HepG2 (cell line): ENCODE measurements at regions not wholly inside any gene's neighbourhood (a gene's known extent, or its start where the extent isn't known, plus 50 kb on each side); places are given as distances from the start of the nearest gene placed in this dataset.

Experiments used
- BHLHE40 ChIP-seq: IDR thresholded peaks from 2 replicates; pipeline ENCODE4 v1.6.1; 2011; ENCODE audit warnings: low read length, improper control_type of control experiment
- IKZF1 ChIP-seq: fragments of 450-650 bp; IDR thresholded peaks from 2 replicates; pipeline ENCODE4 v1.7.1; 2016
- NFIB ChIP-seq: sonication (generic); formaldehyde crosslinking; IDR thresholded peaks from 2 replicates; pipeline ENCODE4 v1.9.0; 2021; ENCODE audit warnings: missing genetic modification reagents, mild to moderate bottlenecking, borderline replicate concordance
- SPEN ChIP-seq: sonication (generic); formaldehyde crosslinking; IDR thresholded peaks from 2 replicates; pipeline ENCODE4 v1.5.1; 2020; ENCODE audit warnings: low read depth, mild to moderate bottlenecking, missing genetic modification reagents
- TARDBP ChIP-seq: sonication (generic); formaldehyde crosslinking; IDR thresholded peaks from 2 replicates; pipeline ENCODE4 v1.8.0; 2022; ENCODE audit warnings: mild to moderate bottlenecking, missing genetic modification reagents
- ZNF230 ChIP-seq: sonication (generic); formaldehyde crosslinking; IDR thresholded peaks from 2 replicates; pipeline ENCODE4 v1.4.0; 2020; ENCODE audit warnings: mild to moderate bottlenecking, missing genetic modification reagents
- ZNF496 ChIP-seq: sonication (generic); formaldehyde crosslinking; IDR thresholded peaks from 2 replicates; pipeline ENCODE4 v1.8.1; 2023; ENCODE audit warnings: mild to moderate bottlenecking, moderate library complexity, missing genetic modification reagents; ENCODE audit not compliant: insufficient replicate concordance
- TF ChIP-seq, protein P1 (sequence below): IDR thresholded peaks from 2 replicates; pipeline ENCODE4 v1.6.1; 2016; ENCODE audit warnings: low read depth, missing genetic modification reagents, missing compliant biosample characterization
- TF ChIP-seq, protein P2 (sequence below): sonication (generic); formaldehyde crosslinking; IDR thresholded peaks from 2 replicates; pipeline ENCODE4 v1.4.0; 2020; ENCODE audit warnings: missing genetic modification reagents
- TF ChIP-seq, protein P3 (sequence below): sonication (generic); formaldehyde crosslinking; IDR thresholded peaks from 2 replicates; pipeline ENCODE4 v1.4.0; 2020; ENCODE audit warnings: missing genetic modification reagents, borderline replicate concordance
- TF ChIP-seq, protein P4 (sequence below): sonication (generic); formaldehyde crosslinking; IDR thresholded peaks from 2 replicates; pipeline ENCODE4 v1.9.0; 2022; ENCODE audit warnings: low read depth, missing genetic modification reagents
- TF ChIP-seq, protein P5 (sequence below): sonication (generic); formaldehyde crosslinking; IDR thresholded peaks from 2 replicates; pipeline ENCODE4 v1.4.0; 2020; ENCODE audit warnings: missing genetic modification reagents, borderline replicate concordance

DNA sequence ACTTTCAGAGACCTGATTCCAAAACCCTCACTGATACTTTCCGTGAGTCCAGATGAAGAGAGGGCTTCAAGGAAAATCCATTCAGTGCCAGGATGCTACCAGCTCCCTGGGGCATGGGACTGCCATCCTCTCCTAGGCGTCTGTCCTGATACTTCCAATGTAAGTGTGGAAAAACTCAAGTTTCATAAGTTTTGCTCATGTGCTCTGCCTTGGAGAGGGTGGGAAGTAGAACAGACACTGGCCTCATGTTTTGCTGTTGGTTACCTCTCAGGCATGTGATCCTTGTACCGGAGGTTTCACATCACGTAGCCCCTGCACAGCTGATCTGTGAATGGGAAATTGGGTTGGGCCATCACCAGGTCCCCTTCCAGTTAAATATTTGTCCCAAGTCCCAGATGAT lies 517.1 kb downstream of the RPS24 start (continued):
- TF ChIP-seq, protein P1, sequence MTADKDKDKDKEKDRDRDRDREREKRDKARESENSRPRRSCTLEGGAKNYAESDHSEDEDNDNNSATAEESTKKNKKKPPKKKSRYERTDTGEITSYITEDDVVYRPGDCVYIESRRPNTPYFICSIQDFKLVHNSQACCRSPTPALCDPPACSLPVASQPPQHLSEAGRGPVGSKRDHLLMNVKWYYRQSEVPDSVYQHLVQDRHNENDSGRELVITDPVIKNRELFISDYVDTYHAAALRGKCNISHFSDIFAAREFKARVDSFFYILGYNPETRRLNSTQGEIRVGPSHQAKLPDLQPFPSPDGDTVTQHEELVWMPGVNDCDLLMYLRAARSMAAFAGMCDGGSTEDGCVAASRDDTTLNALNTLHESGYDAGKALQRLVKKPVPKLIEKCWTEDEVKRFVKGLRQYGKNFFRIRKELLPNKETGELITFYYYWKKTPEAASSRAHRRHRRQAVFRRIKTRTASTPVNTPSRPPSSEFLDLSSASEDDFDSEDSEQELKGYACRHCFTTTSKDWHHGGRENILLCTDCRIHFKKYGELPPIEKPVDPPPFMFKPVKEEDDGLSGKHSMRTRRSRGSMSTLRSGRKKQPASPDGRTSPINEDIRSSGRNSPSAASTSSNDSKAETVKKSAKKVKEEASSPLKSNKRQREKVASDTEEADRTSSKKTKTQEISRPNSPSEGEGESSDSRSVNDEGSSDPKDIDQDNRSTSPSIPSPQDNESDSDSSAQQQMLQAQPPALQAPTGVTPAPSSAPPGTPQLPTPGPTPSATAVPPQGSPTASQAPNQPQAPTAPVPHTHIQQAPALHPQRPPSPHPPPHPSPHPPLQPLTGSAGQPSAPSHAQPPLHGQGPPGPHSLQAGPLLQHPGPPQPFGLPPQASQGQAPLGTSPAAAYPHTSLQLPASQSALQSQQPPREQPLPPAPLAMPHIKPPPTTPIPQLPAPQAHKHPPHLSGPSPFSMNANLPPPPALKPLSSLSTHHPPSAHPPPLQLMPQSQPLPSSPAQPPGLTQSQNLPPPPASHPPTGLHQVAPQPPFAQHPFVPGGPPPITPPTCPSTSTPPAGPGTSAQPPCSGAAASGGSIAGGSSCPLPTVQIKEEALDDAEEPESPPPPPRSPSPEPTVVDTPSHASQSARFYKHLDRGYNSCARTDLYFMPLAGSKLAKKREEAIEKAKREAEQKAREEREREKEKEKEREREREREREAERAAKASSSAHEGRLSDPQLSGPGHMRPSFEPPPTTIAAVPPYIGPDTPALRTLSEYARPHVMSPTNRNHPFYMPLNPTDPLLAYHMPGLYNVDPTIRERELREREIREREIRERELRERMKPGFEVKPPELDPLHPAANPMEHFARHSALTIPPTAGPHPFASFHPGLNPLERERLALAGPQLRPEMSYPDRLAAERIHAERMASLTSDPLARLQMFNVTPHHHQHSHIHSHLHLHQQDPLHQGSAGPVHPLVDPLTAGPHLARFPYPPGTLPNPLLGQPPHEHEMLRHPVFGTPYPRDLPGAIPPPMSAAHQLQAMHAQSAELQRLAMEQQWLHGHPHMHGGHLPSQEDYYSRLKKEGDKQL (CRISPR knock-in tag) = peak; percentile 16; the same call in 1 of the 2 replicates
- TF ChIP-seq SPEN (CRISPR knock-in tag) (peak; percentile 58; the same call in 1 of the 2 replicates), BHLHE40 (0 out of 2 replicates have a peak, but pooled peaks have one; percentile 31), IKZF1 (no peak), ZNF230 (CRISPR knock-in tag) (0 out of 2 replicates have a peak, but pooled peaks have one; percentile 45), TARDBP (CRISPR knock-in tag) (no peak; the same call in 1 of the 2 replicates), ZNF496 (CRISPR knock-in tag) (no peak), NFIB (CRISPR knock-in tag) (no peak)
- TF ChIP-seq, protein P2, sequence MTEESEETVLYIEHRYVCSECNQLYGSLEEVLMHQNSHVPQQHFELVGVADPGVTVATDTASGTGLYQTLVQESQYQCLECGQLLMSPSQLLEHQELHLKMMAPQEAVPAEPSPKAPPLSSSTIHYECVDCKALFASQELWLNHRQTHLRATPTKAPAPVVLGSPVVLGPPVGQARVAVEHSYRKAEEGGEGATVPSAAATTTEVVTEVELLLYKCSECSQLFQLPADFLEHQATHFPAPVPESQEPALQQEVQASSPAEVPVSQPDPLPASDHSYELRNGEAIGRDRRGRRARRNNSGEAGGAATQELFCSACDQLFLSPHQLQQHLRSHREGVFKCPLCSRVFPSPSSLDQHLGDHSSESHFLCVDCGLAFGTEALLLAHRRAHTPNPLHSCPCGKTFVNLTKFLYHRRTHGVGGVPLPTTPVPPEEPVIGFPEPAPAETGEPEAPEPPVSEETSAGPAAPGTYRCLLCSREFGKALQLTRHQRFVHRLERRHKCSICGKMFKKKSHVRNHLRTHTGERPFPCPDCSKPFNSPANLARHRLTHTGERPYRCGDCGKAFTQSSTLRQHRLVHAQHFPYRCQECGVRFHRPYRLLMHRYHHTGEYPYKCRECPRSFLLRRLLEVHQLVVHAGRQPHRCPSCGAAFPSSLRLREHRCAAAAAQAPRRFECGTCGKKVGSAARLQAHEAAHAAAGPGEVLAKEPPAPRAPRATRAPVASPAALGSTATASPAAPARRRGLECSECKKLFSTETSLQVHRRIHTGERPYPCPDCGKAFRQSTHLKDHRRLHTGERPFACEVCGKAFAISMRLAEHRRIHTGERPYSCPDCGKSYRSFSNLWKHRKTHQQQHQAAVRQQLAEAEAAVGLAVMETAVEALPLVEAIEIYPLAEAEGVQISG = peak; percentile 79
- TF ChIP-seq, protein P3, sequence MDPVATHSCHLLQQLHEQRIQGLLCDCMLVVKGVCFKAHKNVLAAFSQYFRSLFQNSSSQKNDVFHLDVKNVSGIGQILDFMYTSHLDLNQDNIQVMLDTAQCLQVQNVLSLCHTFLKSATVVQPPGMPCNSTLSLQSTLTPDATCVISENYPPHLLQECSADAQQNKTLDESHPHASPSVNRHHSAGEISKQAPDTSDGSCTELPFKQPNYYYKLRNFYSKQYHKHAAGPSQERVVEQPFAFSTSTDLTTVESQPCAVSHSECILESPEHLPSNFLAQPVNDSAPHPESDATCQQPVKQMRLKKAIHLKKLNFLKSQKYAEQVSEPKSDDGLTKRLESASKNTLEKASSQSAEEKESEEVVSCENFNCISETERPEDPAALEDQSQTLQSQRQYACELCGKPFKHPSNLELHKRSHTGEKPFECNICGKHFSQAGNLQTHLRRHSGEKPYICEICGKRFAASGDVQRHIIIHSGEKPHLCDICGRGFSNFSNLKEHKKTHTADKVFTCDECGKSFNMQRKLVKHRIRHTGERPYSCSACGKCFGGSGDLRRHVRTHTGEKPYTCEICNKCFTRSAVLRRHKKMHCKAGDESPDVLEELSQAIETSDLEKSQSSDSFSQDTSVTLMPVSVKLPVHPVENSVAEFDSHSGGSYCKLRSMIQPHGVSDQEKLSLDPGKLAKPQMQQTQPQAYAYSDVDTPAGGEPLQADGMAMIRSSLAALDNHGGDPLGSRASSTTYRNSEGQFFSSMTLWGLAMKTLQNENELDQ (CRISPR knock-in tag) = no peak; the same call in 1 of the 2 replicates
- TF ChIP-seq, protein P4, sequence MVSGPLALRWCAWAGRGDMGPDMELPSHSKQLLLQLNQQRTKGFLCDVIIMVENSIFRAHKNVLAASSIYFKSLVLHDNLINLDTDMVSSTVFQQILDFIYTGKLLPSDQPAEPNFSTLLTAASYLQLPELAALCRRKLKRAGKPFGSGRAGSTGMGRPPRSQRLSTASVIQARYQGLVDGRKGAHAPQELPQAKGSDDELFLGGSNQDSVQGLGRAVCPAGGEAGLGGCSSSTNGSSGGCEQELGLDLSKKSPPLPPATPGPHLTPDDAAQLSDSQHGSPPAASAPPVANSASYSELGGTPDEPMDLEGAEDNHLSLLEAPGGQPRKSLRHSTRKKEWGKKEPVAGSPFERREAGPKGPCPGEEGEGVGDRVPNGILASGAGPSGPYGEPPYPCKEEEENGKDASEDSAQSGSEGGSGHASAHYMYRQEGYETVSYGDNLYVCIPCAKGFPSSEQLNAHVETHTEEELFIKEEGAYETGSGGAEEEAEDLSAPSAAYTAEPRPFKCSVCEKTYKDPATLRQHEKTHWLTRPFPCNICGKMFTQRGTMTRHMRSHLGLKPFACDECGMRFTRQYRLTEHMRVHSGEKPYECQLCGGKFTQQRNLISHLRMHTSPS (CRISPR knock-in tag) = peak; percentile 74; the same call in 1 of the 2 replicates
- TF ChIP-seq, protein P5, sequence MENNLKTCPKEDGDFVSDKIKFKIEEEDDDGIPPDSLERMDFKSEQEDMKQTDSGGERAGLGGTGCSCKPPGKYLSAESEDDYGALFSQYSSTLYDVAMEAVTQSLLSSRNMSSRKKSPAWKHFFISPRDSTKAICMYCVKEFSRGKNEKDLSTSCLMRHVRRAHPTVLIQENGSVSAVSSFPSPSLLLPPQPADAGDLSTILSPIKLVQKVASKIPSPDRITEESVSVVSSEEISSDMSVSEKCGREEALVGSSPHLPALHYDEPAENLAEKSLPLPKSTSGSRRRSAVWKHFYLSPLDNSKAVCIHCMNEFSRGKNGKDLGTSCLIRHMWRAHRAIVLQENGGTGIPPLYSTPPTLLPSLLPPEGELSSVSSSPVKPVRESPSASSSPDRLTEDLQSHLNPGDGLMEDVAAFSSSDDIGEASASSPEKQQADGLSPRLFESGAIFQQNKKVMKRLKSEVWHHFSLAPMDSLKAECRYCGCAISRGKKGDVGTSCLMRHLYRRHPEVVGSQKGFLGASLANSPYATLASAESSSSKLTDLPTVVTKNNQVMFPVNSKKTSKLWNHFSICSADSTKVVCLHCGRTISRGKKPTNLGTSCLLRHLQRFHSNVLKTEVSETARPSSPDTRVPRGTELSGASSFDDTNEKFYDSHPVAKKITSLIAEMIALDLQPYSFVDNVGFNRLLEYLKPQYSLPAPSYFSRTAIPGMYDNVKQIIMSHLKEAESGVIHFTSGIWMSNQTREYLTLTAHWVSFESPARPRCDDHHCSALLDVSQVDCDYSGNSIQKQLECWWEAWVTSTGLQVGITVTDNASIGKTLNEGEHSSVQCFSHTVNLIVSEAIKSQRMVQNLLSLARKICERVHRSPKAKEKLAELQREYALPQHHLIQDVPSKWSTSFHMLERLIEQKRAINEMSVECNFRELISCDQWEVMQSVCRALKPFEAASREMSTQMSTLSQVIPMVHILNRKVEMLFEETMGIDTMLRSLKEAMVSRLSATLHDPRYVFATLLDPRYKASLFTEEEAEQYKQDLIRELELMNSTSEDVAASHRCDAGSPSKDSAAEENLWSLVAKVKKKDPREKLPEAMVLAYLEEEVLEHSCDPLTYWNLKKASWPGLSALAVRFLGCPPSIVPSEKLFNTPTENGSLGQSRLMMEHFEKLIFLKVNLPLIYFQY = peak; percentile 92; the same call in 1 of the 2 replicates
